NCI-H1694 (cell line): ENCODE measurements at regions not wholly inside any gene's neighbourhood (a gene's known extent, or its start where the extent isn't known, plus 50 kb on each side); places are given as distances from the start of the nearest gene placed in this dataset.

ENCODE experiments used
- DNase-seq: peaks from one replicate; lab custom pipeline; 2025; lab: John Stamatoyannopoulos, UW

DNA sequence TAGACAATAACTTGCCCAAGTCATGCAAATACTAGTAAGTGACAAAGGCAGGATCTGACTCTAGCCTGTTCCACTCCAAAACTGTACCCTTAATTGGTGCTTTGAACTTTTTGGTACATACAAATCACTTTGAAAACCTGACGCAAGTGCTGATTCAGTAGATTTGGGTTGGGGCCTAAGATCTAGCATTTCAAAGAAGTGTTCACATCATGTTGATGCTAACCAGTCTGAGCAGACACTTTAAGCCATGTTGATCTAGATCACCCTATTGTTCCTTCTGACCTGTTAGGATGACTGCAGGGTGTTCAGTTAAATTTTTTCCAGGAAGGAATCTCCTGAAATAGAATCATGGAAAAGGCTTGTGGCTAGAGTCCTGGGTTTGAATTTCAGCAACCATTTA lies 57.7 kb upstream of the CPEB4 start:
- DNase-seq = no peak

DNA sequence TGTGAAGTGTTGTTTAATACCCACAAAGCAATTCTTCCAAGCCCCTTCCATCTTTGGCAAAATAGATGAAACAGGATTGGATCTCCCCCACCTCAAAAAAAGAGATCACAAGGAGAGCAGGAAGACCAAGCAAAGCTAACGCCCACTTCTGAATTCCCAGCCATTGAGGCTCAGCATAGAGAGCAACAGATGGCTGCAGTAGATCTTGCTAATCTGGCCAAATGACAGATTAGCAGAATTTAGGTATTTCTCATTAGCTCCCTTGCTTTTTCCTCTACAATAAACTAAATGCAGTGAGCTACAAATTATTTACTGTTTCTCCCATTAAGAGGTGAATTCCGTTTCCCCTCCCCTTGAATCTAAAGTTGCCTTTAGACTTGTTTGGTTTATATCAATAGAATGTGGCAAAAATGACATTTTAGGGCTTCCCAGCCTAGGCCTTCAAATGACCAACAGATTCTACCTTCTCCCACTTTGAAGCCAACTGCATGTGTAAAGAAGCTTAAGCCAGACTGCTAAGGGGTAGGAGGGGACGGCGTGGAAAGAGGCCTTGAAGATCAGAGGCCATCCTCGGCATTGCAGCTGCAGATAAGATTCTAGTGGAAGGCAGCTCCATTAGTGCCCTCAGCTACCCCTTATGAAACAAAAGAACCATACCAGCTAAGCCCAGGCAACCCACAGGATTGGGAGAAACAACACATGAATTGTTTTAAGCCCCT lies 56.8 kb upstream of the CPEB4 start:
- no peak for DNase-seq

DNA sequence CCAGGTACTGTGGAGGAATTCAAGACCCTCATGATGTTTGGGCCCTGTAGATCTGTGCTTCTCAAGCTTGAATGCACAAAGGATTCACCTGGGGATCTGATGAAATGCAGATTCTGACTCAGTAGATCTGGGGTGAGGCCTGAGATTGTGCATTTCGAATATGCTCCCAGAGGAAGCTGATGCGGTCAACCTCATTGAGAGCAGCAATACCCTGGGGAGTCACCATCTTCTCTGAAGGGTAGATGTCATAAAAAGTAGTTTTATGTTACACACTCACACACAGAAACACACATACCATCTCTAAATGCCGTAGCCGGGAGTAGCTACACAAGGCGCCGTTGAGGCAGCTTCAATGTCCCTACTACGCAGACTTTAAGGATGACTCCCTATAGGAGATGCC lies 55.8 kb upstream of the CPEB4 start:
- DNase-seq = no peak

DNA sequence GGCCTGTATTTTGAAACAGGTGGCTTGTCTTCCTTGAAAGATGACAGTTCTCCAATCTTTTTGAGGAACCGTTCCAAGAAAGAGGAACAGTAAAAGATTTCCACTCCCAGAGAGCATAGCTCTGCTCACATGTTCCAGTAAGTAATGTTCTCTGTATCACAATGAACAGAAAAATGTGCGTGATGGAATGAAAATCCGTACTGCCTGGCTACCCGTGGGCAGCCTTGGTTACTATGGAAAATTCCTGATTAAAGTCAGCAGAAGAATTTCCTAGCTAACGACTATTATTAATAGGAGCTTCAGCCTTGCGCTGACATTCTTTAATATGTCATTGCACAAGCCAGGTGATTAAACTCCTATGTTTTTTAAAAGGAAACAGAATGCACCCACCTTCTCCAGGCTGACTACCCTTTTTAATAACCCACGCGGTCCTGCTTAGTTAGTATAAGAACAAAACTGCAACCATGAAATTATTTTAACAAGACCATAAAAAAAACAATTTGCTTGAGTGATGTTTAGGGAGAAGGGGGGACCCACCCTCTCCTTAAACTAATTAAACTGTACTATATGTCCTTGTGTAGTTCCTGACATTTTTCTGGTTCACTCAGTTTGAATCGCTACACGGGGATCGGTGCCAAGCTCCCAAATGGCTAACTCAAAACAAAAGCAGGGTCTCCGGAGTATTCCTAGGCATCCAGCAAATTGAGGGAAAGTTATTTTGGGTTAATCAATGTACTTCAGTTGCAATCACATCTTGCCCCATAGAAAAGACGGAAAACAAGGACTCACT lies 54.8 kb upstream of the CPEB4 start:
- no peak for DNase-seq

DNA sequence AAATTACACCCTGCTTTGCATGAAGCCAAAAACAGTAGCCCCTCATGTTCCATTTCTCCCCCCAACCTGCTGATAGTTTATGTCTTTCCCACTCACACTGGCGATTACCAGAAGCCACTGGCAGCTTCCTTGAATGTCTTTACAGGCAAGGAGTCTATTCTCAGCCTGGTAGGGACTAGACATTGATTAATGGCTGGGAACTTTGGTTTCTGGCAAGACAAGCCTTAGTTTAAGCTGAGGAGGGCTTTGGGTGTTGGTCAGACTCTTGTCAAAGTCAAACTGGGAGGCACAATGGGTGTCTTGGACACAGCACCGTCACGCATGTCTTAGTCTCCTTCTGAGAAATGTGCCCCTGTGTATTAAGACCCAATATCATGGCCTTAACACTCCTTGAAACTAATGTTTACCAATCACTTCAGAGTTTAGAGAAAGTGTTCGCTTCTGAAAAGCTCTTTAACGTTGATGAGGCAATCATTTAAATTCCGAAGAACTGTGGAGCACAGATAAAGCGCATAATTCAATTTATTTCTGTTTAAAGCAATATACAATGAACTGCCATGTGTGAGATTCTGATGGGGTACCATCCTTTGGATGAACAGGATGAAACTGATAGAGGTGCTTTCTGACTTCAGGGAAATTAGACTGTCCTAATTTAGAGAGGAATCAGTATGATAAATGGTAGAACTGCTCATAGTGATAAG lies 53.9 kb upstream of the CPEB4 start:
- no peak for DNase-seq

DNA sequence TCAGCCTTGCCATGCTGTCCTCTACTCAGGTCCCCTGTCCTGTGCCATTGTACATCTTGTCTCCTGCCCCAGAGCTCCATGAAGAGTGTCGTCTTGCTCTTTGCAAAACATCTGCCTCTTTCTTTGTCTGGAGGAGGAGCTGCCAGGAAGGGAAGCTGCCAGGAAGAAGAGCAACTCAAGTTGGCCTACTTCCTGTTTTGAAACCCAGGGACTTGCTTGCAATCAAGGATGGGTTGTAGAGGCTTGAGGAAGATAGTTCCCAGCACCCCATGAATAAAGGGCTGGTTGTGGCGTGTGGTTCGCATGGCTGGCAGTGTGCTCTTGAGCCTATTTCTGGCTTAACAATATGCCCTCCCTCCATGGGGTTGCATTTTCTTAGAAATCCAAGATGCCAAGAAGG lies 53.0 kb upstream of the CPEB4 start:
- no peak for DNase-seq

DNA sequence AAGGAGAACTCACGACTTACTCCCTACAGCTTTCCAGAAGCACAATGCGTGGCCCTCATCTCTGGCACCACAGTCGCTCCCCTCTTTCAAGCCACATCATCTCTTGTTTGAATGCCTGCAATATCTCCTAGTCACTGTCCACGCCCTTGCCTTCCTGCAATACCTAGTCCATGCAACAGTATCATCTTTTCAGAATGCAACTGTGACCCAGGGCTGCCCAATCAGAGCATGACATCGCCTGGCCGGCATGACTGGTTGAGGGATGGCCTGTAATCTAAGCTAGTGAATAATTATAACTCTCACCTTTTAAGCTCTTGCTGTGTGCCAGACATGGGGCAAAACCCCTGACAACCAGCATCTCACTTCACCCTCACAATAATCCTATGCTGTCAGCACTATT lies 52.5 kb upstream of the CPEB4 start:
- DNase-seq = no peak

DNA sequence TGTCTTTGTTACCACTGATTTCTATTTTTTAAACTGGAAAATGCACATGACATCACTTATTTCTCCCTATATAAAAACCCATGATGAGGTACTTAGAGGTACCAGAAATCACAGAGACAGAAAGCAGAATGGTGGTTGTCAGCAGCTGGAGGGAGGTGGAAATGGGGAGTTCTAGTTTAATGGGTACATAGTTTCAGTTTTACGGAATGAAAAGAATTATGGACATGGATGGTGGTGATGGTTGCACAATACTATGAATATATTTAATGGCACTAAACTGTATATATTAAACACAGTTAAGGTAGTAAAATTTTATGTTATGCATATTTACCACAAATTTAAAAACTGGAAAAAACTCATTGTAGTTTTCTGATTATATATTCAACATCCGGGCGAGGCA lies 50.5 kb upstream of the CPEB4 start:
- no peak for DNase-seq
